Activated CD8-positive, alpha-beta memory T cell treated with anti-CD3 and anti-CD28 coated beads, Interleukin-2, amount 50 U/mL, for 4 hours (primary cell): ENCODE measurements at regions not wholly inside any gene's neighbourhood (a gene's known extent, or its start where the extent isn't known, plus 50 kb on each side); places are given as distances from the start of the nearest gene placed in this dataset.
"Not testable (repeated sequence)": the region's sequence is repeated elsewhere in the genome, so short reads cannot be mapped to it uniquely, and the experiment has no call there.

Experiments used
- DNase-seq: peaks from one replicate; pipeline ENCODE4 v3.0.0-alpha.2; 2020

- DNase-seq = no peak
These were observed 491.3 kb upstream of the MEF2C start for GRCh38 chr5:89374144-89374784.

- no peak for DNase-seq
These were observed 489.2 kb upstream of the MEF2C start for GRCh38 chr5:89372176-89372575.

GRCh38 chr5:89371646-89372045 is 488.7 kb upstream of the MEF2C start:
- DNase-seq = no peak

- no peak for DNase-seq
These were observed 476.1 kb upstream of the MEF2C start for GRCh38 chr5:89359046-89359445.

GRCh38 chr5:89353837-89354551 is 471.0 kb upstream of the MEF2C start:
- DNase-seq = no peak

GRCh38 chr5:89351975-89352374 is 469.0 kb upstream of the MEF2C start:
- no peak for DNase-seq

GRCh38 chr5:89351222-89351621 is 468.2 kb upstream of the MEF2C start:
- DNase-seq = no peak

GRCh38 chr5:89350684-89351083 is 467.7 kb upstream of the MEF2C start:
- no peak for DNase-seq

- no peak for DNase-seq
These were observed 466.4 kb upstream of the MEF2C start for GRCh38 chr5:89349246-89349980.

GRCh38 chr5:89346573-89346972 is 463.6 kb upstream of the MEF2C start:
- DNase-seq = no peak

- DNase-seq = no peak
These were observed 460.7 kb upstream of the MEF2C start for GRCh38 chr5:89343666-89344065.

- no peak for DNase-seq
These were observed 459.3 kb upstream of the MEF2C start for GRCh38 chr5:89342106-89342876.

- DNase-seq = no peak
These were observed 456.0 kb upstream of the MEF2C start for GRCh38 chr5:89338935-89339334.

- no peak for DNase-seq
These were observed 453.1 kb upstream of the MEF2C start for GRCh38 chr5:89336111-89336510.

- DNase-seq = no peak
These were observed 447.2 kb upstream of the MEF2C start for GRCh38 chr5:89330140-89330539.

GRCh38 chr5:89327608-89328007 is 444.6 kb upstream of the MEF2C start:
- DNase-seq = no peak

- DNase-seq = no peak
These were observed 442.0 kb upstream of the MEF2C start for GRCh38 chr5:89324990-89325389.

GRCh38 chr5:89320421-89321277 is 437.7 kb upstream of the MEF2C start:
- DNase-seq = no peak

- DNase-seq = not testable (repeated sequence)
These were observed 434.9 kb upstream of the MEF2C start for GRCh38 chr5:89317838-89318237.

GRCh38 chr5:89315286-89316100 is 432.5 kb upstream of the MEF2C start:
- DNase-seq = no peak
